ENCODE measurements at regions not wholly inside any gene's neighbourhood (a gene's known extent, or its start where the extent isn't known, plus 50 kb on each side); places are given as distances from the start of the nearest gene placed in this dataset.

DNA sequence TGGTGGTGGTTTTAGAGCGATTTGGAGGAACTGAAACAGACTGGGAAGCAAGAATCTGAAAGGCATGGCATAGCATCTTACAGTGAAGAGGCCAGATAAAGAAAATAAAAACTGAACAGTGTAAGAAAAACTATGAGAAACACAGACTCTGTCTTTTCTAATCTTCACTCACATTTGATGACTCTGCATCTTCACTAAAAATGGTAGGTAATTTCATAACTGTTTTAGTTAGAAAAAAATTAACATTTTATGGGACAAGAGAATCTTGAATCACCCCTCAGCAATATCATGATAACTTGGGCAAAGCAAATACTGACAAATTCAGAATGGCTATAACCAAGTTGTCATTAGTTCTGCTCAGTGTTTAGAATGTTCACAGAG lies 812.6 kb downstream of the MCTP2 start:
- TF ChIP-seq CTCF (IDR thresholded peaks at IDR 0.05; ENCODE audit: insufficient read depth, low read length) (no peak), GABPA (IDR thresholded peaks at IDR 0.05; ENCODE audit: low read depth) (no peak), REST (IDR thresholded peaks at IDR 0.05; ENCODE audit: insufficient replicate concordance, low read depth) (no peak), POLR2AphosphoS5 (IDR thresholded peaks at IDR 0.05; ENCODE audit: low read depth) (no peak), SPI1 (IDR thresholded peaks at IDR 0.05; ENCODE audit: borderline replicate concordance, low read depth) (no peak)
